PC-9 (cell line): ENCODE measurements at regions not wholly inside any gene's neighbourhood (a gene's known extent, or its start where the extent isn't known, plus 50 kb on each side); places are given as distances from the start of the nearest gene placed in this dataset.

Source experiments
- CTCF ChIP-seq: fragments of 200-600 bp; sonication (generic); conservative IDR thresholded peaks from 2 replicates; pipeline ENCODE4 v1.6.1; 2017; ENCODE audit warnings: mixed run types, antibody characterized with exemption, mild to moderate bottlenecking, moderate library complexity
- EZH2 ChIP-seq: fragments of 200-600 bp; sonication (generic); IDR thresholded peaks from 2 replicates; pipeline ENCODE4 v1.8.0; 2017; ENCODE audit warnings: antibody characterized with exemption, low read depth

- TF ChIP-seq EZH2 (no peak), CTCF (no peak)
Observed at GRCh38 chr15:79740561-79740960, 156.3 kb downstream of the MTHFS start.
